ENCODE measurements at regions not wholly inside any gene's neighbourhood (a gene's known extent, or its start where the extent isn't known, plus 50 kb on each side); places are given as distances from the start of the nearest gene placed in this dataset.

DNA sequence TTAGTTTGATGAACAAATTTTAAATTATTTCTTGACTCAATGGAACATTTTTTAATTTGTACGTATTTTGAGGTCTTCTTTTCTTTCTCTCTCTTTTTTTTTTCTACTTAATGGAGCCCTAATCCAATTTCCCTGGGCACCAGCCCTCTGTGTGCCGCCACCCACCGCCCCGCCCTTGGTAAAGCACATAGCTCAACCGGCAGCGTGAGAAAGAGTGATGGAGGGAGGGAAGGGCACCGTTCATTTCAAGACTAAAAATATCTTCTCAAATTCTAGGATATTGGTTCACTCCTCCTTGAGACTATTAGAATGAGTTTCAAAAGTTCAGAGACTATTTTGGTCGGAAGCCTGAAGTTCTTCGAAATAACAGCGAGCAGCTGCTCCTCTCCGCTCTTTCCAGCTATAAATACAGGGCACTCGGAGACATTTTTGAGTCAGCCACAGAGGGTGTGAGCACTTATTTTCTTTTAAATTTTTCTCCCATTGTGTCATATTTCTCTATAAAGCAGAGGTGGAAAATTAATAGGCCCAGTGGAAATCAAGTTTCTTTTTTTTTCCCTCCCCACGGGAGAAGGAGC is 731.7 kb upstream of the ID2 start:
- TF ChIP-seq CTCF (IDR thresholded peaks at IDR 0.05) (no peak), EZH2 (IDR thresholded peaks at IDR 0.05) (no peak)
